ENCODE measurements at regions not wholly inside any gene's neighbourhood (a gene's known extent, or its start where the extent isn't known, plus 50 kb on each side); places are given as distances from the start of the nearest gene placed in this dataset.

DNA sequence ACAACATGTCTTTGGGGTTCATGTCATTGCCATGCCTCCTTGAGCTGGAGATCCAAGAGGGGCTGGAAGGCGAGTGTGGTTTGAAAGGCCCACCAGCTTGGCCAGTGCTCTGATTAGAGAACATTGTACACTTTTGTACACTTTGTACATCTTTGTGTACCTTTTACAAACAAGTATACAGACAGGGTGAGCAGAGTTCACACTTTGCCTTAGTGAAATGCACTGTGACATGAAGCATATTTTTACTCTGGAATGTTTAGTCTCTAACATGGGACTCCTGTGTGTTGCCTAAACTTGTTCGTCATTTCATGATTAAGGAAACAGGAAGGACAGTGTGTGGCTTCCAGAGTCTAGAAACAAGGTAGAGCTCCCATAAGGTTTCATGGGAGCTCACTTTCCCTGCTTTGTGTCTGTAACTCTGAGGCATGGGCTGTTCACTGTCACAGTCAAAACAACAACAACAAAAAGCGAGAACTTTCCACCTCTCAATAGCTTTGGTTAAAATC lies 225.8 kb upstream of the SOX4 start:
- DNase-seq (ENCODE audit: low spot score) (no peak), ATAC-seq (no peak)
- intact Hi-C loops (cut with DNase I) = no loop called here

DNA sequence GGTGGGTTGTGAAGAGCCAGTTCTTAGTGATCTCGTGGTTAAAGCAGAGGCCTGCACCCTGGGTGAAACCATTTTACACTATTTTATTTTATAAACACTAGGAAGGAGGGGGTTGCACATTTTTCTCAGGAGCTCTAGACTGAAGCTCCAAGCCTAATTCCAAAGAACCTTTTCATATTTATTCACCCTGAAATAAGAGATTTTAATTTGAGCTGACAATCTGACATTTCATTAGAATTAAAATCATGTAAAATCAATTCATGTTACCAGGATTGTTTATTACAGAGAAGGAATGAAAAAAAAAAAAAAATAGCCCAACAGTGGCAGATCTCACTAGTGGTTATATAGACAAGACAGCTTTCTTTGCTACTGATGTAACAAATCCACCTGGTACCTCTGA lies 222.5 kb upstream of the SOX4 start:
- no peak for DNase-seq (ENCODE audit: low spot score)
- intact Hi-C loops (cut with DNase I) = no loop called here

DNA sequence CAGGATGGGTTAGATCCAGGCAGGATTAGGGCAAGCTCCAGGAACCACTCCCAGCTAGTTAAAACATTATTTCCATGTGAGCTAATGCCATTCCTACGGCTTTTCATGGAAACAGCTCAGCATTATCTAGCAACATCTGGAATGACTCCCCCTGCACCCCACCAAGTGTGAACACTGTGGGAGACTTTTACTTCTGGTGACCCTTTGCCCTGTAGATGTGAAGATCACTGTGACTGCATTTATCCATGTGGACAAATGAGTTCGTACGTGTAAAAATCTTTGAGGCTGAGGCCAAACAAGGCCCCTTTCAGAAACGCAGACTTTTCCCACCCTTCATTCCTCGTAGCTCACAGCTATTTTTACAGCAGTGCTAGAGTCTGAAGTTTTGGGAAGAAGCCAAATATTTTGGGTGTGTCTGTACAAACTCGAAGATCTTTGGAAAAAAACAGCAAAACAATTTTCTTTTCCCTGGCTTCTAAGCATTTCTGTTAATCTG lies 221.8 kb upstream of the SOX4 start:
- no peak for DNase-seq (ENCODE audit: low spot score)
- ATAC-seq = peak; percentile 91
- intact Hi-C loops (cut with DNase I) = no loop called here

More for the DNA sequence above, 222.5 kb upstream of the SOX4 start:
- ATAC-seq = no peak

DNA sequence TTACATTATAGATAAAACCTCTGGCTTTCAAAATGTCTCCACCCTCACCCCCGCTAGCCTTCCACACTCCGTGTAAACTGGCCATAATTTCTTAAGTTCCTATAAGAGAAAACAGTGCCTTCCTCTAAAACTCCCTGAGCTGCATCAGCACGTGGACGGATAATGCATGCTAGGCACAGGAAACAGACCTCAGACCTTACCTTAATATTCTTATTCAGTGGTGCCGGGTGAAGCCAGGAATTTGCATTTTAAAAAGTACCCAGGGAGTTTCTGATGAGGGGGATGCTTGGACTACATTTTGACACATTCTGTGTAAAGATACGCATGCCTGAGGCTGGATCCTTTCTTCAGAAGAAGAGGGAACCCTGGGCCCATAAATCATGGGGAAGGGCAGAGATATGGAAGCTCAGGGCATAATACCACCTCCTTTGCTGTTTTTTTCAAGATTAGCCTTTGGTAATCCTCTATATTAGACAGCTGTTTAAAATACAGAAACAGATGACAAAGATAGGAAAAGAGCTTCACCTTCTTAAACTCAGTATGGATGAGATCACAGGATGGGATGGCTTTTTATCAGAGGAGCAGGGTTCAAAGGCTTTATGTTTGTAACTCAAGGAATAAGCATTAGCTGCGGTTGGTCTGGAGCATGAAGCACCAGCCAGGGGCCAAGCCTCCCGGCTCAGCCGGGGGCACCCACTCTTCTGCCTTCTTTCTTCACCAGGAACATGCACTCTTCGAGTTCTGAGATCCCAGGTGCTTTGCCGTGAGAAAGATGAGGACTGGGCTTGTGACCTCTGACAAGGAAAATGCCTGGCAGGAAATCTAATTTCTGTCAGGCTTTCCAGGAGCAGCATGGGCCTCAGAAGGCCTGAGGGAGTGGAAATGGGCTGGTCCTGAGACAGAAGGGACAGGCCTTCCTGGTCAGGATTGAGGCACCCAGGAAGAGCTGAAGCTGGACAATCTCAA lies 218.1 kb upstream of the SOX4 start:
- ATAC-seq (no peak), DNase-seq (ENCODE audit: low spot score) (no peak)
- intact Hi-C loops (cut with DNase I) = no loop called here

DNA sequence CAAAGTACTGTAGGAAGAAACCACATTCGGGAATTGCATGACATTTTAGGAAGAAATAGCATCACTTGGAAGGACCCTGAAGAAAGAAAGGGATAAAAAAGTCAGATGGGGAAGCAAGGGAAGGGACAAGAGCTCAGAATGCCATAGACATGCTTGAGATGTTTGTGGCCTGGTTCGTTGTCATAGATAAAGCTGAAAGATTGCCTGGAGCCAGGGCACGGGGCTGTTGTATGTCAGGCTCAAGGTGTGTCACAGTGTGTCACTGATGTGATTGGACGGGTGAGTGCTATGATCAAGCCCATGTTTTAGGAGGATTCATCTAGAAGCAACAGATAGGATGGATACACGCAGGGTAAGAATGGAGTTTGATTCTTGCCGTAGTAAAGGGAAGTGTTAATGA lies 216.2 kb upstream of the SOX4 start:
- intact Hi-C loops (cut with DNase I) = no loop called here
- DNase-seq (ENCODE audit: low spot score) = no peak

DNA sequence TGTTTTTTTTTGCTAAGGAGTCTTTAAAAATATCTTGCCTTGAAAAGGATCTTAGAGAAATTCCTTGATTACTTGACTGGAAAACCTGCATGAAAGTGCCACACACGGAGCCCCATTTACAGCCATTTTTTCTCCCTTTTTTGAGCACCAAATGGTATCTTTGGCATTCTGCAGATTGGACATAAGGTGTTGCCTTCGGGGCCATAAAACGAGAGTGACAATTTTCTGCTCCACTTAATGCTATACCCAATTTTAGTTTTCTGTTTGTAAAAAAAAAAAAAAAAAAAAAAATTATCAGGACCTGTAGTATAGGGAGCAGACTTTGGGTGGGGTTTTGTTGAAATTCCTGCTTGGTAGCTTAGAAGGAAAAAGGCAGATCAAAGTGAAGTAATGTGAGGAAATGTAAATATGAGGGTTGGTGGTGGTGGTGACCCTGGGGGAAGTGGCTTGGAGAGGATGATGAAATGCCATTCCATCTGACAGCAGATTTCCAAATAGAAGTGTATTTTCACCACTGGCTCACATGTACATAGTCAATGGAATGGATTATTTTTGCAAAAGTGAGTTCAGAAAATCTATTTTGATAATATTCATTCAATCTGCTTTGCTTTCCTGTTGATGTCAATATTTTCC lies 212.1 kb upstream of the SOX4 start:
- no peak for ATAC-seq
- no peak for DNase-seq (ENCODE audit: low spot score)
- intact Hi-C loops (cut with DNase I) = no loop called here

More for the DNA sequence above, 216.2 kb upstream of the SOX4 start:
- ATAC-seq = no peak

DNA sequence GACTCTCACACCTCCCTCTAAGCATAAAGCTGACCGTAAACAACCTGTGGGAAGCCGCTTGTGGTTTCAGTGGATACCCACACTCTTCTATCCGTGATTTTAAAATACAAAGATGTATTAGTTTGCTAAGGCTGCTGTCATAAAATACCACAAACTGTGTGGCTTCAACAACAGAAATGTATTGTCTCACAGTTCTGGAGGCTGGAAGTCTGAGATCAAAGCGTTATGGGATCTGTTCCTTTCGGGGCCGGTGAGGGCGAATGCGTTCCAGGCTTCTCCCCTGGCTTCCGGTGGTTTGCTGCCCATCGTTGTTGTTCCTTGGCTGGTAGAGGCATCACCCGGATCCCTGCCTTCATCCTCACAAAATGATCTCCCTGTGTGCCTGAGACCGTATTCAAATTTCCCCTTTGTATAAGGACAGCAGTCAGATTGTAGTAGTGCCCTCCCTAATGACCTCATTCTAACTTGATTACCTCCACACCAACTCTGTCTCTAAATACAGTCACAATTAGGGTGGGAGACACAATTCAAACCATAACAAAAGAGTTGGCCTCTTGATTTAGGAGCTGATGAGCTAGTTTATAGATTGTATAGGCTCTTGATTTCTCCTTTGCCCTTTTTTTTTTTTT lies 210.6 kb upstream of the SOX4 start:
- intact Hi-C loops (cut with DNase I) = no loop called here
- DNase-seq (ENCODE audit: low spot score) (no peak), ATAC-seq (no peak)

DNA sequence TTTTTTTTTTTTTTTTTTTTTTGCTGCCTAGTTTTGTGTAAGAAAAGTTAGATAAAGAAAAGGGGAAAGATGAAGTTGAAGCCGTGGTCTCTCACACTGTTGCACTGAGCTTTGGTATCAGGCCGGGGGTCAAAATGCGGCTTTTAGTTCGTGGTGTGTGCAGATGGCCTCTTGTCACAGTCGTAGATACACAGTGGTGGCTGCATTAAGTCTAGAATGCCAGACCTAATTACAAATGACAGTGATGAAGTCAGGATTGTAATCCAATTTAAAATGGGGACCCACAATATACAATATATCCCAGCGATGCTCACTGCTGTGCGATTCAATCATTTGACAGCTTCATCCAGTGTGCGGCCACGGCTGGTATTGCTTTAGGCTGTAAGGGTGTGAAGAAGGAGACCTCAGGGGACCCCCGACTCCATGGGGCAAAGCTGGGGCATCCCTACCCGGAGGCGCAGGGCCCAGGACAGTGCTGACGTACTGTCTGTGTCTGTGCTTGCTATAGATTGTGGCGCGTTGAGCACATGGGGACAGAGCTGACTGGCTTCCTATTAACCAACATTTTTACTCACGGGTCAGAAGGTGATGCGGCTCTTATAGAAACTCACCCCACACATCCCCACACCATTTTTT lies 210.0 kb upstream of the SOX4 start:
- intact Hi-C loops (cut with DNase I) = no loop called here
- DNase-seq (ENCODE audit: low spot score) (no peak), ATAC-seq (no peak)

DNA sequence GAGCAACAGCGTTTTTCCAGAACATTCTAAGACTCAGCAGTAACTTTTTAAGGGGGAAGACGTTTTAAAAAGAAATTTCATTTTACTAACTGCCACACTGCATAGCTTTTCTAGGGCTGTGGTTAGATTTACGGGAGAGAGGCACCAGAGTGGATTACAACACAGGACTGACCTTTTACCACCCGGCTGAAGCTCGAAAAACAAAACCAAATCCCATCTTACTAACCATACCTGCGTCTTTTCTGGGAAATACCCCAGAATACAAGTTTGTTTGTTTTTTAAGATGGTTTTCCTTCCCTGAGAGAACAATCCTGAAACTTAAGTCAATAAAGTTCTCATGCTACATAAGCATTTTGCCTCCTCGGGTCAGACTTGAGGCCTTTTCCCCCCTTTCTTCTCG lies 209.3 kb upstream of the SOX4 start:
- ATAC-seq = peak; percentile 83
- intact Hi-C loops (cut with DNase I) = no loop called here
- DNase-seq (ENCODE audit: low spot score) = no peak

DNA sequence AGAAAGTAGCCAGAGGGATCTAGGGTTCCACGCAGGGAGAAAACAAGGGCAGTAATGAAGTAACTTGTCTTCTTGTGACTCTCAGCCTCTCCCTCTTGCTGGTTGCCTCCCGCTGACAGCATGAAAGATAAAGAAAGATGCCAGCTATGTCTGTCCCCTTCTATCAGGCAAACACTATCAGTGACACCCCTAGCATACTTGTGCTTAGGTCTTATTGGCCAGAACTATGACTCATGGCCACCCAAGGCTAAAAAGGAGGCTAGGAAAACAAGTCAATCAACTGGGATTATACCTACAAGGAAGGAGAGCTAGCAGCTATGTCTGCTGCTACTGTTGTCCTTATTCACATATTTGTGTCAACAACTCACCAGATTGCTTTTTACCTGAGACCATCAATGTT lies 206.8 kb upstream of the SOX4 start:
- ATAC-seq = no peak
- intact Hi-C loops (cut with DNase I) = no loop called here
- DNase-seq (ENCODE audit: low spot score) = no peak

DNA sequence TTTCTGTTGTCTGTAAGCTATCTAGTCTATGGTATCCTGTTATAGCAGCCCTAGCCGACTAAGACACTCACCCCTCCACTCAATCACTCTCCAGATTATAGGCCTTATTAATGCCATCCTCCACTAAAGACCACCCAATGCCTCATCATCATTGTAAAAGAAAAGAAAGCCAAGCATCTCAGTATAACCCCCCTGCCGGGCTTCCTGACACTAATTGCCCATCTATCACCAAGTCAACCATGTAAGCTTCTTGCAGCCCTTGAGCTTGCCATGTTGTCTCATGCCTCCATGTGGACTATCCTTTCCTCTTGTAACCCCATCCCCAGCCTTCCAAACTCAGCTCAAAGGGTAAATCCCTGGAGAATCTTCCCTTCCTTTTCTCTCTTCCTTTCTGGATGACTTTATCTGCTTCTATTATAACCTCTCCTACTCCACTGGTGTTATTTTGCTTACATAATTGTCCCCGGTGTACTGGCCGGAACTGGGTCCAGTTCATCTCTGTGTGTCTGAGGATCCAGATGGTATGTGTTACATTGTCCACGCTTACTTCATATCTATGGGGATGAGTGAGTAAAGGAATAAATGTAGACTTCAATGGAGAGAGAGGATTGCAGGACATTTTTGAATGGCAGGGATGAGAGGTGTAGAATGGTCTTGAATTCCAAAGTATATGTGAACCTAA lies 202.9 kb upstream of the SOX4 start:
- intact Hi-C loops (cut with DNase I) = no loop called here
- DNase-seq (ENCODE audit: low spot score) (no peak), ATAC-seq (no peak)

DNA sequence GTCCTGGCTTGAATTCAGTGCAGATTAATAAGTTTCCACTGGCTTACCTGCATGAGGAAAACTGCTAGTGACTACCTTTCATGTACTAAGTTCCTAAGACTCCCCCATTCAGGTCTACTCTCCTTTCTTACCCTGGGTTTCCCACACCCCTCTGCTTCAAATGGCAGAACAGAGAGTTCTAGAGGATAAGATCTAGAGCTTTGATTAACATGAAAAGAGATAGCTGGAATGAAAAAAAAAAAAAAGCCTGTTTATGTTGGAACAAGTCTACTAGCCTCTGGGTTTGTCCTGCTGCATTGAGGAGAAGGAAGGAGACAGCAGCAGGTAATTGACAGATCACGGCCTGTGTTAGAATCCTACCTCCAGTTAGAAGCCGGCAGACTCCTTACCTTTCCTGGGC lies 201.4 kb upstream of the SOX4 start:
- intact Hi-C loops (cut with DNase I) = no loop called here
- no peak for ATAC-seq
- no peak for DNase-seq (ENCODE audit: low spot score)

DNA sequence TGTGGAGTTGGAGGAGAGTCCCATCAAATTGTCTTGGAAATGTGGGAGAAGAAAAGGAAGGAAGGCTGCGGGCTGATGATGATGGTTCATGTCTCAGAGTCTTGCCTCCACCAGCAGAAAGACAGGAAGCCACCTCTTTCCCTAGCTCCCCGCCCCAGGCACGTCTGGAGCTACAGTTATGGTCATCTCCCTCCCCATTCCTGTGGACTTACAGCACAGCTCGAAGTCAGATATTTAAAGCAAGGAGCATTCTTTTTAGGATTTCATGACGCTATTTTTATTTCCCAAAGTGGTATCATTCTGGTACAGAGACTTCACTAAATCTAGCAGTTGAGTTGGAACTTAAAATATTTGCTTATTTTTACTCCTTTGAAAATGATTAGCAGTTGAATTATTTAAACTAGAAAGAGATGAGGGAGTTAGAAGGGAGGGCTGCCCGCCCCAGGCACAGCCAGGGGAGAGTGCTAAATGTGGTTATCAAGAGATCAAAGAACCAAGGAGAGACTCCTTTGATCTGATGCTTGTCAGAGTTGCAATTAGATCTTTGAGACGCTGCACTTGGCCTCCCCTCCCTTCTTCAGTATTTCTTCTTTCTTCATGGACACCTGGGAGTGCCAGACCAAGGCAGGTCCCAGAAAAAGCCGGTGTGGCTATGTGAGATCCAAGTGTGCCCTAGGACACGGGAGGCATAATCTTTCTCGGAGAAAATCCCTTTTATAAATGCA lies 199.9 kb upstream of the SOX4 start:
- intact Hi-C loops (cut with DNase I) = no loop called here

DNA sequence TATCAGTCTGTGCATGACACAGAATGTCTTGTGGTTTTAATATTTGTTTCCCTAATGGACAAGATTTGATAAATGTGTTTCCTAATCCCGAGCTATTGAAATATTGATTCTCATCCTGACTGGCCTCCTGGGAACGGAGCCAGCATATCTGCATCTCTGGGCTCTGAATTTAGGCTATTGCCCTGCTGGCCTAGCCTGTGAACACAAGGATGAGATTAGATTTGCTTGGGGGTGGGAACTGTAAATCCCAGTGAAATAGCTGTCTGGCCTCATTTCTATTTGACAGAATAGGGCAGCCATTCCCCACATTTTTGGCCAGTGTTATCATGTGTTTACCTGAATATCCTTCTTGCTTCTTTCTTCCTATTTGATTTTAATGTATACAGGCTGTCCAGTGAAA lies 198.4 kb upstream of the SOX4 start:
- ATAC-seq (no peak), DNase-seq (ENCODE audit: low spot score) (no peak)
- intact Hi-C loops (cut with DNase I) = no loop called here

More for the DNA sequence above, 199.9 kb upstream of the SOX4 start:
- DNase-seq (ENCODE audit: low spot score) (no peak), ATAC-seq (no peak)

DNA sequence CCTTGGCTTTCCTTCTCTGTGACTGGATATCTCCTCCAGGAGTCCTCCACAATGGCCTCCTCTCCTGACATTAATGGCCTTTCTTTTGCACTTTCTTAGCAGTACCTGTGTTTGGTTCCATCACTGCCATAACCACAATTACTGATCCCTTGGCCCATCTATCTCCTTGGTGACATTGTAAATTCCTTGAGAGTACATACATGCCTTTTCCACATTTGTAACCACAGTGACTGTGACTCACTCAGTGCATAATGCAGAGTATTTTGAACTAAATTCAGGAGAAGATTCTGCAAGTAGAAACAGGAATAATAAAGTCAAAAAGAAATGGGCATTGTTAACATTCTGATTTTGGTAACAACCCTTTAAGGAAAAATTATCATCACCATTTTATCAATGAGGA lies 197.2 kb upstream of the SOX4 start:
- intact Hi-C loops (cut with DNase I) = no loop called here
- ATAC-seq (no peak), DNase-seq (ENCODE audit: low spot score) (no peak)

DNA sequence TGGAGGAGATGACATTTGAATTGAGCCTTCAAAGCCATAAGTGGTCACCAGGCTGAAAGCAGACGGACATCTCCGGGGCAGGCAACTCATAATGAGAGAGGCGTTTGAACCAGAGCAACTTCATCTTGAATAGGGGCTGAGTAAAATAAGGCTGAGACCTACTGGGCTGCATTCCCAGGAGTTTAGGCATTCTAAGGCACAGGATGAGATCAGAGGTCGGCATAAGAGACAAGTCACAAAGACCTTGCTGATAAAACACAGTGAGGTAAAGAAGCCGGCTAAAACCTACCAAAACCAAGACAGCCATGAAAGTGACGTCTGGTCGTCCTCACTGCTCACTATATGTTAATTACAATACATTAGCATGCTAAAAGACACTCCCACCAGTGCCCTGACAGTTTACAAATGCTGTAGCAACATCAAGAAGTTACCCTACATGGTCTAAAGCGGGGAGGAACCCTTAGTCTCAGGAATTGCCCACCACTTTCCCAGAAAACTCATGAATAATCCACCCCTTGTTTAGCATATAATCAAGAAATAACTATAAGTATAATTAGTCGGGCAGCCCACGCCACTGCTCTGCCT lies 194.7 kb upstream of the SOX4 start:
- ATAC-seq = no peak
- no peak for DNase-seq (ENCODE audit: low spot score)
- intact Hi-C loops (cut with DNase I) = no loop called here

DNA sequence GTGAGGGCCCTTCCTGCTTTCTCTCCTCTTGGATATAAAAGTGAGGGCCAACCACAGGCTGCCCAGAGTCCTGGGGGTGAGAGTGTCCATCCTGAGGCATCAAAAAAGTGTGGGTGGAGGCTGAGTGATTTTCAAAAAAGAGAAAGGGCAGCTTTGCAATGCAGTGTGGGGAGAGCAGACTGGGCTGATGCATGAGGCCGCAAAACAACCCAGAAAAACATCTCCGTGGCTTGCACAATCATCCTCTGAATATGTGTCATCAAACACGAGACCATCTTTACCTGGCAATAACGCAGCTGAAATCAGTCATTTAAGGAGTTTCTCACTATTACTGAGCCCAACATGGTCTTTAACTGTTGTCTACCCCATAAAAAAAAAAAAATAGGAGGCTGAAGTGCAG lies 191.2 kb upstream of the SOX4 start:
- ATAC-seq (peak; percentile 96), DNase-seq (ENCODE audit: low spot score) (no peak)
- intact Hi-C loops (cut with DNase I) = no loop called here

DNA sequence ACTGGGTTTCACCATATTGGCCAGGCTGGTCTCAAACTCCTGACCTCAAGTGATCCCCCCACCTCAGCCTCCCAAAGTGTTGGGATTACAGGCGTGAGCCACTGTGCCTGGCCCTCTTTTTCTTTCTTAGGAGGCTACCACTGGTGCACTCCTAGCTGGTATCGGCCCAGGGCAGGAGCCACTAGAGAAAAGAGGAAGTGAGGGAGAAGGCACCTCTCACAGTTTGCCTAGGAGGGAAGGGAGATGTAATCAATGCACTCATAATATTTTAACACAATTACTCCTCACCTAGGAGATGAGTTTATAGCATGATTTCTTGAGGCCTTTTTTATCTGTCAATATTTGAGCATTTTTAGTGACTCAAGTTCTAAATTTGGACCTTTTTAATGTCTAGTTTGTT lies 189.0 kb upstream of the SOX4 start:
- intact Hi-C loops (cut with DNase I) = no loop called here
- DNase-seq (ENCODE audit: low spot score) (no peak), ATAC-seq (no peak)
